ENCODE measurements at regions not wholly inside any gene's neighbourhood (a gene's known extent, or its start where the extent isn't known, plus 50 kb on each side); places are given as distances from the start of the nearest gene placed in this dataset.

- no peak for TF ChIP-seq GLIS3 (CRISPR knock-in tag; IDR thresholded peaks at IDR 0.05)
- no peak for ATAC-seq
Measured at GRCh38 chr4:142952821-142953580, 106.9 kb upstream of the INPP4B start.

- no peak for ATAC-seq
- TF ChIP-seq OSR1 (CRISPR knock-in tag; IDR thresholded peaks at IDR 0.05) (no peak), ZNF8 (CRISPR knock-in tag; IDR thresholded peaks at IDR 0.05) (no peak), TCF4 (CRISPR knock-in tag; IDR thresholded peaks at IDR 0.05; ENCODE audit: borderline replicate concordance) (no peak), ZNF70 (CRISPR knock-in tag; IDR thresholded peaks at IDR 0.05) (no peak), ISL1 (CRISPR knock-in tag; IDR thresholded peaks at IDR 0.05) (no peak), GLIS3 (CRISPR knock-in tag; IDR thresholded peaks at IDR 0.05) (no peak), ZC3H10 (CRISPR knock-in tag; IDR thresholded peaks at IDR 0.05) (no peak), TSHZ2 (CRISPR knock-in tag; IDR thresholded peaks at IDR 0.05) (no peak)
Measured at GRCh38 chr4:142954415-142954814, 108.3 kb upstream of the INPP4B start.

GRCh38 chr4:142955501-142955900 is 109.4 kb upstream of the INPP4B start:
- no peak for ATAC-seq
- no peak for TF ChIP-seq TSHZ2 (CRISPR knock-in tag; IDR thresholded peaks at IDR 0.05)
- no peak for TF ChIP-seq POU6F1 (CRISPR knock-in tag; IDR thresholded peaks at IDR 0.05; ENCODE audit: borderline replicate concordance, low read depth)
- peak; percentile 90 for TF ChIP-seq ZNF8 (CRISPR knock-in tag; IDR thresholded peaks at IDR 0.05)
- no peak for TF ChIP-seq PATZ1 (CRISPR knock-in tag; IDR thresholded peaks at IDR 0.05; ENCODE audit: borderline replicate concordance)
- TF ChIP-seq TCF4 (CRISPR knock-in tag; IDR thresholded peaks at IDR 0.05; ENCODE audit: borderline replicate concordance): no peak
- no peak for TF ChIP-seq GLIS3 (CRISPR knock-in tag; IDR thresholded peaks at IDR 0.05)

GRCh38 chr4:142959173-142959572 is 113.1 kb upstream of the INPP4B start:
- no peak for ATAC-seq
- no peak for TF ChIP-seq GLIS3 (CRISPR knock-in tag; IDR thresholded peaks at IDR 0.05)
- no peak for TF ChIP-seq ZNF70 (CRISPR knock-in tag; IDR thresholded peaks at IDR 0.05)
- TF ChIP-seq TSHZ2 (CRISPR knock-in tag; IDR thresholded peaks at IDR 0.05): no peak
- TF ChIP-seq ZNF565 (CRISPR knock-in tag; conservative IDR thresholded peaks at IDR 0.05; ENCODE audit: low read depth): no peak
- TF ChIP-seq ZC3H10 (CRISPR knock-in tag; IDR thresholded peaks at IDR 0.05): no peak
- TF ChIP-seq OSR1 (CRISPR knock-in tag; IDR thresholded peaks at IDR 0.05): no peak
- TF ChIP-seq ZFP30 (CRISPR knock-in tag; IDR thresholded peaks at IDR 0.05): no peak
- TF ChIP-seq RARB (CRISPR knock-in tag; IDR thresholded peaks at IDR 0.05): no peak
- no peak for TF ChIP-seq ZNF8 (CRISPR knock-in tag; IDR thresholded peaks at IDR 0.05)
- no peak for TF ChIP-seq PATZ1 (CRISPR knock-in tag; IDR thresholded peaks at IDR 0.05; ENCODE audit: borderline replicate concordance)
- no peak for TF ChIP-seq ARNTL (CRISPR knock-in tag; IDR thresholded peaks at IDR 0.05; ENCODE audit: borderline replicate concordance, low read depth)
- TF ChIP-seq ESRRG (CRISPR knock-in tag; IDR thresholded peaks at IDR 0.05): no peak
- TF ChIP-seq ISL1 (CRISPR knock-in tag; IDR thresholded peaks at IDR 0.05): no peak
- TF ChIP-seq CSRNP3 (CRISPR knock-in tag; IDR thresholded peaks at IDR 0.05): no peak
- TF ChIP-seq BACH2 (CRISPR knock-in tag; IDR thresholded peaks at IDR 0.05; ENCODE audit: borderline replicate concordance): no peak

All from SK-N-SH treated with all-trans-retinoic acid at 6 μM for 48 hours (cell line).